ENCODE measurements at regions not wholly inside any gene's neighbourhood (a gene's known extent, or its start where the extent isn't known, plus 50 kb on each side); places are given as distances from the start of the nearest gene placed in this dataset.

- no peak for TF ChIP-seq CTCF (IDR thresholded peaks at IDR 0.05; ENCODE audit: unreplicated experiment)
- H3K9me3 Mint-ChIP-seq (ENCODE audit: unreplicated experiment) = no peaks in the 10 kb centered on the region
- no peak for DNase-seq (ENCODE audit: low spot score)
- H3K4me3 Mint-ChIP-seq (ENCODE audit: unreplicated experiment) = no peak overlapping the region
- no peak overlapping the region for H3K27ac Mint-ChIP-seq (ENCODE audit: unreplicated experiment)
- no peaks in the 10 kb centered on the region for H3K27me3 Mint-ChIP-seq (ENCODE audit: unreplicated experiment)
- H3K4me1 Mint-ChIP-seq (ENCODE audit: unreplicated experiment) = no peaks in the 10 kb centered on the region
- no peaks in the 10 kb centered on the region for H3K36me3 Mint-ChIP-seq (ENCODE audit: low read depth, unreplicated experiment)
Measured at GRCh38 chr18:5618047-5618688, 74.4 kb upstream of the EPB41L3 start.

- no peak for TF ChIP-seq CTCF (IDR thresholded peaks at IDR 0.05; ENCODE audit: unreplicated experiment)
- Mint-ChIP-seq H3K36me3 (ENCODE audit: low read depth, unreplicated experiment) (no peaks in the 10 kb centered on the region), H3K9me3 (ENCODE audit: unreplicated experiment) (no peaks in the 10 kb centered on the region), H3K27ac (ENCODE audit: unreplicated experiment) (no peak overlapping the region), H3K4me1 (ENCODE audit: unreplicated experiment) (no peaks in the 10 kb centered on the region), H3K4me3 (ENCODE audit: unreplicated experiment) (no peak overlapping the region), H3K27me3 (ENCODE audit: unreplicated experiment) (peaks cover 1% of the 10 kb centered on the region)
- no peak for DNase-seq (ENCODE audit: low spot score)
Measured at GRCh38 chr18:5611221-5611620, 67.4 kb upstream of the EPB41L3 start.

- Mint-ChIP-seq H3K27me3 (ENCODE audit: unreplicated experiment) (peaks cover 1% of the 10 kb centered on the region), H3K9me3 (ENCODE audit: unreplicated experiment) (no peaks in the 10 kb centered on the region), H3K27ac (ENCODE audit: unreplicated experiment) (no peak overlapping the region), H3K4me3 (ENCODE audit: unreplicated experiment) (no peak overlapping the region), H3K4me1 (ENCODE audit: unreplicated experiment) (no peaks in the 10 kb centered on the region), H3K36me3 (ENCODE audit: low read depth, unreplicated experiment) (no peaks in the 10 kb centered on the region)
- no peak for DNase-seq (ENCODE audit: low spot score)
- TF ChIP-seq CTCF (IDR thresholded peaks at IDR 0.05; ENCODE audit: unreplicated experiment) = no peak
Measured at GRCh38 chr18:5608846-5609245, 65.0 kb upstream of the EPB41L3 start.

GRCh38 chr18:5606951-5607350 lies 63.2 kb upstream of the EPB41L3 start:
- no peaks in the 10 kb centered on the region for H3K4me1 Mint-ChIP-seq (ENCODE audit: unreplicated experiment)

More at GRCh38 chr18:5606951-5607350, 63.2 kb upstream of the EPB41L3 start:
- H3K36me3 Mint-ChIP-seq (ENCODE audit: low read depth, unreplicated experiment) = no peaks in the 10 kb centered on the region
- TF ChIP-seq CTCF (IDR thresholded peaks at IDR 0.05; ENCODE audit: unreplicated experiment) = no peak
- no peaks in the 10 kb centered on the region for H3K9me3 Mint-ChIP-seq (ENCODE audit: unreplicated experiment)
- no peak for DNase-seq (ENCODE audit: low spot score)
- peaks cover 1% of the 10 kb centered on the region for H3K27me3 Mint-ChIP-seq (ENCODE audit: unreplicated experiment)
- H3K27ac Mint-ChIP-seq (ENCODE audit: unreplicated experiment) = no peak overlapping the region
- H3K4me3 Mint-ChIP-seq (ENCODE audit: unreplicated experiment) = no peak overlapping the region
